GM12878 (cell line): ENCODE measurements at regions not wholly inside any gene's neighbourhood (a gene's known extent, or its start where the extent isn't known, plus 50 kb on each side); places are given as distances from the start of the nearest gene placed in this dataset.

ENCODE experiments used
- CHD4 ChIP-seq: fragments of 200-600 bp; sonication (generic); IDR thresholded peaks from 2 replicates; pipeline ENCODE4 v1.6.1; 2016; ENCODE audit warnings: mild to moderate bottlenecking
- CTCF ChIP-seq, 3 experiments: IDR thresholded peaks in 2 of 3; conservative IDR thresholded peaks in 1 of 3; 2 replicates each; pipeline ENCODE4 v1.5.1; 2011; ENCODE audit warnings: low read depth in 3 of 3, low read length in 3 of 3, mild to moderate bottlenecking in 3 of 3, control low read depth in 2 of 3, moderate library complexity in 2 of 3, inconsistent platforms in 1 of 3, mixed read lengths in 1 of 3; ENCODE audit not compliant: control insufficient read depth in 2 of 3, insufficient read depth in 1 of 3; ENCODE audit errors: extremely low read depth in 1 of 3
- EZH2 ChIP-seq: IDR thresholded peaks from 2 replicates; pipeline ENCODE4 v1.6.1; 2012; ENCODE audit warnings: low read depth, mild to moderate bottlenecking, control low read depth, inconsistent platforms, low read length, borderline replicate concordance; ENCODE audit not compliant: control insufficient read depth
- GABPA ChIP-seq: IDR thresholded peaks from 2 replicates; pipeline ENCODE4 v1.6.1; 2014; ENCODE audit warnings: antibody characterized with exemption, low read depth, mild to moderate bottlenecking, inconsistent platforms
- HDGF ChIP-seq: fragments of 450-650 bp; IDR thresholded peaks from 2 replicates; pipeline ENCODE4 v1.6.1; 2016; ENCODE audit warnings: antibody characterized with exemption
- JUND ChIP-seq: IDR thresholded peaks from 2 replicates; pipeline ENCODE4 v1.6.1; 2012; ENCODE audit warnings: low read depth, mild to moderate bottlenecking, low read length, improper control_type of control experiment, moderate library complexity
- MXI1 ChIP-seq: fragments of 150-350 bp; IDR thresholded peaks from 2 replicates; pipeline ENCODE4 v1.6.1; 2011; ENCODE audit warnings: low read depth, mild to moderate bottlenecking, inconsistent platforms, low read length, improper control_type of control experiment
- POLR2AphosphoS5 ChIP-seq: IDR thresholded peaks from 2 replicates; pipeline ENCODE4 v1.6.1; 2011; ENCODE audit warnings: mild to moderate bottlenecking, low read length, inconsistent platforms
- YY1 ChIP-seq: IDR thresholded peaks from 2 replicates; pipeline ENCODE4 v1.6.1; 2011; ENCODE audit warnings: low read depth, mild to moderate bottlenecking, low read length
- TF ChIP-seq, protein P1 (sequence below): fragments of 450-650 bp; IDR thresholded peaks from 2 replicates; pipeline ENCODE4 v1.6.1; 2016; ENCODE audit warnings: mild to moderate bottlenecking, moderate library complexity, borderline replicate concordance

GRCh38 chr5:58087123-58087522 is 372.8 kb downstream of the PLK2 start:
- TF ChIP-seq POLR2AphosphoS5 (no peak), JUND (no peak), HDGF (no peak), CHD4 (no peak), CTCF (IDR thresholded peaks at IDR 0.05 in 2 of 3, conservative IDR thresholded peaks at IDR 0.05 in 1 of 3; ENCODE audit: control insufficient read depth in 2 of 3, extremely low read depth in 1 of 3, insufficient read depth in 1 of 3, low read depth in 3 of 3, low read length in 3 of 3) (no peak), EZH2 (no peak), GABPA (no peak), MXI1 (no peak), YY1 (no peak)
- TF ChIP-seq, protein P1, sequence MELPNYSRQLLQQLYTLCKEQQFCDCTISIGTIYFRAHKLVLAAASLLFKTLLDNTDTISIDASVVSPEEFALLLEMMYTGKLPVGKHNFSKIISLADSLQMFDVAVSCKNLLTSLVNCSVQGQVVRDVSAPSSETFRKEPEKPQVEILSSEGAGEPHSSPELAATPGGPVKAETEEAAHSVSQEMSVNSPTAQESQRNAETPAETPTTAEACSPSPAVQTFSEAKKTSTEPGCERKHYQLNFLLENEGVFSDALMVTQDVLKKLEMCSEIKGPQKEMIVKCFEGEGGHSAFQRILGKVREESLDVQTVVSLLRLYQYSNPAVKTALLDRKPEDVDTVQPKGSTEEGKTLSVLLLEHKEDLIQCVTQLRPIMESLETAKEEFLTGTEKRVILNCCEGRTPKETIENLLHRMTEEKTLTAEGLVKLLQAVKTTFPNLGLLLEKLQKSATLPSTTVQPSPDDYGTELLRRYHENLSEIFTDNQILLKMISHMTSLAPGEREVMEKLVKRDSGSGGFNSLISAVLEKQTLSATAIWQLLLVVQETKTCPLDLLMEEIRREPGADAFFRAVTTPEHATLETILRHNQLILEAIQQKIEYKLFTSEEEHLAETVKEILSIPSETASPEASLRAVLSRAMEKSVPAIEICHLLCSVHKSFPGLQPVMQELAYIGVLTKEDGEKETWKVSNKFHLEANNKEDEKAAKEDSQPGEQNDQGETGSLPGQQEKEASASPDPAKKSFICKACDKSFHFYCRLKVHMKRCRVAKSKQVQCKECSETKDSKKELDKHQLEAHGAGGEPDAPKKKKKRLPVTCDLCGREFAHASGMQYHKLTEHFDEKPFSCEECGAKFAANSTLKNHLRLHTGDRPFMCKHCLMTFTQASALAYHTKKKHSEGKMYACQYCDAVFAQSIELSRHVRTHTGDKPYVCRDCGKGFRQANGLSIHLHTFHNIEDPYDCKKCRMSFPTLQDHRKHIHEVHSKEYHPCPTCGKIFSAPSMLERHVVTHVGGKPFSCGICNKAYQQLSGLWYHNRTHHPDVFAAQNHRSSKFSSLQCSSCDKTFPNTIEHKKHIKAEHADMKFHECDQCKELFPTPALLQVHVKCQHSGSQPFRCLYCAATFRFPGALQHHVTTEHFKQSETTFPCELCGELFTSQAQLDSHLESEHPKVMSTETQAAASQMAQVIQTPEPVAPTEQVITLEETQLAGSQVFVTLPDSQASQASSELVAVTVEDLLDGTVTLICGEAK, result no peak
